ENCODE measurements at regions not wholly inside any gene's neighbourhood (a gene's known extent, or its start where the extent isn't known, plus 50 kb on each side); places are given as distances from the start of the nearest gene placed in this dataset.

GRCh38 chr9:71583792-71584191 is 184.5 kb downstream of the CEMIP2 start:
- TF ChIP-seq CTCF (IDR thresholded peaks at IDR 0.05; ENCODE audit: low read depth, low read length) (no peak), EZH2phosphoT487 (IDR thresholded peaks at IDR 0.05; ENCODE audit: low read depth) (no peak)
- Histone ChIP-seq H3K4me1 (ENCODE audit: low read length) (no peaks in the 10 kb centered on the region), H3K9me3 (ENCODE audit: insufficient read depth, low read length) (no peaks in the 10 kb centered on the region), H3K27ac (ENCODE audit: low read length) (no peak overlapping the region), H3K27me3 (ENCODE audit: low read depth, low read length) (no peaks in the 10 kb centered on the region; the same call in 1 of the 2 replicates), H3K4me3 (ENCODE audit: low read length) (no peak overlapping the region), H3K9ac (ENCODE audit: low read length) (no peak overlapping the region), H4K20me1 (ENCODE audit: insufficient read depth, low read length) (no peaks in the 10 kb centered on the region), H2AFZ (ENCODE audit: low read depth, low read length) (no peak overlapping the region), H3K79me2 (ENCODE audit: low read length) (no peaks in the 10 kb centered on the region), H3K4me2 (ENCODE audit: low read length) (no peak overlapping the region), H3K36me3 (replicated peaks; ENCODE audit: low read depth, low read length) (no peaks in the 10 kb centered on the region)

- Histone ChIP-seq H3K4me2 (ENCODE audit: low read length) (no peak overlapping the region), H3K27ac (ENCODE audit: low read length) (no peak overlapping the region), H3K27me3 (ENCODE audit: low read depth, low read length) (no peaks in the 10 kb centered on the region; the same call in 1 of the 2 replicates), H3K36me3 (replicated peaks; ENCODE audit: low read depth, low read length) (no peaks in the 10 kb centered on the region), H2AFZ (ENCODE audit: low read depth, low read length) (no peak overlapping the region), H3K9me3 (ENCODE audit: insufficient read depth, low read length) (no peaks in the 10 kb centered on the region), H3K79me2 (ENCODE audit: low read length) (no peaks in the 10 kb centered on the region), H4K20me1 (ENCODE audit: insufficient read depth, low read length) (no peaks in the 10 kb centered on the region), H3K9ac (ENCODE audit: low read length) (no peak overlapping the region), H3K4me1 (ENCODE audit: low read length) (no peaks in the 10 kb centered on the region), H3K4me3 (ENCODE audit: low read length) (no peak overlapping the region)
- no peak for TF ChIP-seq EZH2phosphoT487 (IDR thresholded peaks at IDR 0.05; ENCODE audit: low read depth)
- no peak for TF ChIP-seq CTCF (IDR thresholded peaks at IDR 0.05; ENCODE audit: low read depth, low read length)
Observed at GRCh38 chr9:71582347-71582746, 186.0 kb downstream of the CEMIP2 start.

- H3K27me3 ChIP-seq (ENCODE audit: low read depth, low read length): no peaks in the 10 kb centered on the region; the same call in 1 of the 2 replicates
- no peaks in the 10 kb centered on the region for H3K36me3 ChIP-seq (replicated peaks; ENCODE audit: low read depth, low read length)
- H3K79me2 ChIP-seq (ENCODE audit: low read length): no peaks in the 10 kb centered on the region
- TF ChIP-seq EZH2phosphoT487 (IDR thresholded peaks at IDR 0.05; ENCODE audit: low read depth): no peak
- TF ChIP-seq CTCF (IDR thresholded peaks at IDR 0.05; ENCODE audit: low read depth, low read length): no peak
- H3K4me1 ChIP-seq (ENCODE audit: low read length): no peaks in the 10 kb centered on the region
- H3K27ac ChIP-seq (ENCODE audit: low read length): no peak overlapping the region
- no peak overlapping the region for H3K4me2 ChIP-seq (ENCODE audit: low read length)
- H3K9me3 ChIP-seq (ENCODE audit: insufficient read depth, low read length): no peaks in the 10 kb centered on the region
- H2AFZ ChIP-seq (ENCODE audit: low read depth, low read length): no peak overlapping the region
- H3K9ac ChIP-seq (ENCODE audit: low read length): no peak overlapping the region
- no peaks in the 10 kb centered on the region for H4K20me1 ChIP-seq (ENCODE audit: insufficient read depth, low read length)
- H3K4me3 ChIP-seq (ENCODE audit: low read length): no peak overlapping the region
Observed at GRCh38 chr9:71581101-71581500, 187.2 kb downstream of the CEMIP2 start.

DNA sequence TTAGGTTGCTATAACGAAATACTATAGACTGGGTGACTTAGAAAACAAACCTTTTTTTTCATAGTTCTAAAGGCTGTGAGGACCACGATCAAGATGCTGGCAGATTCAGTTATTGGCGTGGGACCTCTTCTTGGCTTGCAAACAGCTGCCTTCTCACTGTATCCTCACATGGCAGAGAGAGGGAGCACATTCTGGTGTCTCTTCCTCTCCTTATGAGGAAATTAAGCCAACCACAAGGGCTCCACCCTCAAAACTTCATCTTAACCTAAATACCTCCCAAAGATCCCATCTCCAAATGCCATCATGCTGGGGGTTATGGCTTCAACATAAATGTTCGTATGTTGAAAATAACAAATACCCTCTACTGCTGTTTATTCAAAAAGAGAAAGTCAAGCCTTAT is 197.1 kb downstream of the CEMIP2 start:
- Histone ChIP-seq H3K4me1 (ENCODE audit: low read length) (no peaks in the 10 kb centered on the region), H2AFZ (ENCODE audit: low read depth, low read length) (no peak overlapping the region), H4K20me1 (ENCODE audit: insufficient read depth, low read length) (no peaks in the 10 kb centered on the region), H3K27ac (ENCODE audit: low read length) (no peak overlapping the region), H3K9ac (ENCODE audit: low read length) (no peak overlapping the region), H3K27me3 (ENCODE audit: low read depth, low read length) (peaks cover 16% of the 10 kb centered on the region; the same call in 1 of the 2 replicates), H3K36me3 (replicated peaks; ENCODE audit: low read depth, low read length) (no peaks in the 10 kb centered on the region), H3K4me3 (ENCODE audit: low read length) (no peak overlapping the region), H3K79me2 (ENCODE audit: low read length) (no peaks in the 10 kb centered on the region), H3K9me3 (ENCODE audit: insufficient read depth, low read length) (no peaks in the 10 kb centered on the region), H3K4me2 (ENCODE audit: low read length) (no peak overlapping the region)
- TF ChIP-seq EZH2phosphoT487 (IDR thresholded peaks at IDR 0.05; ENCODE audit: low read depth): no peak

DNA sequence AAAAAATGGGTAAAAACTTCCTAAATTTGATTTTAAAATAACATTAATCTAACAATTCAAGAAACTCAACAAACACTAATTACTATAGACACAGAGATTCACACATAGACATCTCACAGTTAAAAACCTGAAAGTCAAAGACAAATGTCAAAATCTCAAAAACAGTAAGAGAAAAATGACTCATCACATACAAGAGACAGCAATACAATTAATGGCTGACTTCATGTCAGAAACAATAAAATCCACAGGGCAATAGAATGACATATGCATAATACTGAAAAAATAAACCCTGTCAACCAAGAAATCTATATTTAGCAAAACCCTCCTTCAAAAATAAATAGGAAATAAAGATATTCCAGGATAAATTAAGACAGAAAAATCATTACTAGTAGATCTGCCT is 200.4 kb downstream of the CEMIP2 start:
- no peak overlapping the region for H3K27ac ChIP-seq (ENCODE audit: low read length)
- H3K4me2 ChIP-seq (ENCODE audit: low read length): no peak overlapping the region
- no peak for TF ChIP-seq EZH2phosphoT487 (IDR thresholded peaks at IDR 0.05; ENCODE audit: low read depth)
- no peak for TF ChIP-seq CTCF (IDR thresholded peaks at IDR 0.05; ENCODE audit: low read depth, low read length)
- no peaks in the 10 kb centered on the region for H3K36me3 ChIP-seq (replicated peaks; ENCODE audit: low read depth, low read length)
- H3K79me2 ChIP-seq (ENCODE audit: low read length): no peaks in the 10 kb centered on the region
- H3K4me1 ChIP-seq (ENCODE audit: low read length): no peaks in the 10 kb centered on the region
- no peak overlapping the region for H3K9ac ChIP-seq (ENCODE audit: low read length)
- no peak overlapping the region for H3K4me3 ChIP-seq (ENCODE audit: low read length)
- peaks cover 21% of the 10 kb centered on the region for H3K27me3 ChIP-seq (ENCODE audit: low read depth, low read length)
- no peaks in the 10 kb centered on the region for H3K9me3 ChIP-seq (ENCODE audit: insufficient read depth, low read length)
- no peaks in the 10 kb centered on the region for H4K20me1 ChIP-seq (ENCODE audit: insufficient read depth, low read length)
- H2AFZ ChIP-seq (ENCODE audit: low read depth, low read length): no peak overlapping the region

Data from OCI-LY3 (cell line).